Liver (tissue), 3 donors: ENCODE measurements at regions not wholly inside any gene's neighbourhood (a gene's known extent, or its start where the extent isn't known, plus 50 kb on each side); places are given as distances from the start of the nearest gene placed in this dataset.

Experiments used
- CTCF ChIP-seq: fragments of 150-350 bp; IDR thresholded peaks from 2 replicates; pipeline ENCODE4 v1.5.1; 2017; ENCODE audit warnings: improper control_type of control experiment, low read depth, low read length; ENCODE audit not compliant: missing input control
- EGR1 ChIP-seq, 2 donors: IDR thresholded peaks; 2 replicates each; pipeline ENCODE4 v1.6.1; 2016 to 2018; ENCODE audit warnings: antibody characterized with exemption in 2 of 2, low read depth in 2 of 2
- FOXA1 ChIP-seq: IDR thresholded peaks from 2 replicates; pipeline ENCODE4 v1.6.1; 2016; ENCODE audit warnings: antibody characterized with exemption
- GABPA ChIP-seq, 2 donors: IDR thresholded peaks in 1 of 2; conservative IDR thresholded peaks in 1 of 2; 2 replicates each; pipeline ENCODE4 v1.6.1; 2016; ENCODE audit warnings: antibody characterized with exemption in 2 of 2, mild to moderate bottlenecking in 1 of 2, moderate library complexity in 1 of 2
- HNF4A ChIP-seq, 2 donors: conservative IDR thresholded peaks; 2 replicates each; pipeline ENCODE4 v1.6.1; 2016; ENCODE audit warnings: antibody characterized with exemption in 2 of 2, mild to moderate bottlenecking in 2 of 2
- JUND ChIP-seq, 2 donors: IDR thresholded peaks; 2 replicates each; pipeline ENCODE4 v1.6.1; 2016; ENCODE audit warnings: antibody characterized with exemption in 2 of 2
- MAX ChIP-seq: IDR thresholded peaks from 2 replicates; pipeline ENCODE4 v1.6.1; 2016; ENCODE audit warnings: antibody characterized with exemption
- REST ChIP-seq: IDR thresholded peaks from 2 replicates; pipeline ENCODE4 v1.6.1; 2016; ENCODE audit warnings: antibody characterized with exemption, mild to moderate bottlenecking
- YY1 ChIP-seq: IDR thresholded peaks from 2 replicates; pipeline ENCODE4 v1.6.1; 2016; ENCODE audit warnings: antibody characterized with exemption, mild to moderate bottlenecking
- donor health status: healthy.
- donor health status: healthy.

- TF ChIP-seq MAX (no peak), CTCF (no peak), JUND (IDR thresholded peaks at IDR 0.05) (no peak), REST (no peak), FOXA1 (no peak), HNF4A (conservative IDR thresholded peaks at IDR 0.05) (no peak), EGR1 (IDR thresholded peaks at IDR 0.05; ENCODE audit: low read depth in 2 of 2) (no peak), YY1 (no peak), GABPA (IDR thresholded peaks at IDR 0.05 in 1 of 2, conservative IDR thresholded peaks at IDR 0.05 in 1 of 2) (no peak)
Measured at GRCh38 chr4:18171896-18172295, 150.3 kb upstream of the LCORL start.
